GM18502 (cell line): ENCODE measurements at regions not wholly inside any gene's neighbourhood (a gene's known extent, or its start where the extent isn't known, plus 50 kb on each side); places are given as distances from the start of the nearest gene placed in this dataset.

Experiments
- ATAC-seq: cut with Tn5 transposase; IDR thresholded peaks from one replicate; pipeline ENCODE4 v1.9.1; 2021; ENCODE audit warnings: mild to moderate bottlenecking; ENCODE audit not compliant: unreplicated experiment, poor library complexity

DNA sequence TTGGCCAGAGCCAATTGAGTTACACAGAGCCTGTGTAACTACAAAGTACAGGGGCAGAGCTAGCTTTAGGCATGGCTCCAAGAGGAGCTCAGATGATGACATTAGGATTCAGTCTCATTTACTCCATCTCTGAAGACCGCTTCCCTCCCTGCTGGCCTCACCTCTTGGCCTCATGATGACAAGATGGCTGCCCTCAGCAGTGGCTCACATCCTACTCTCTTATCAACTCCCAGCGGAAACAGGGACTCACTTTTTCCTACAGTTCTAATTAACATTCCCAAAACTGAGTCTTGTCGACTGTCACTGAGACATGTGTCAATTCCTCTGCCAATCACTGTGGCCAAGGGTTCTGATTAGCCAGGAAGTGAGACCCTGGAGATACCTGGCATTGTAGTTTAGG lies 59.4 kb upstream of the ECE1 start:
- no peak for ATAC-seq

DNA sequence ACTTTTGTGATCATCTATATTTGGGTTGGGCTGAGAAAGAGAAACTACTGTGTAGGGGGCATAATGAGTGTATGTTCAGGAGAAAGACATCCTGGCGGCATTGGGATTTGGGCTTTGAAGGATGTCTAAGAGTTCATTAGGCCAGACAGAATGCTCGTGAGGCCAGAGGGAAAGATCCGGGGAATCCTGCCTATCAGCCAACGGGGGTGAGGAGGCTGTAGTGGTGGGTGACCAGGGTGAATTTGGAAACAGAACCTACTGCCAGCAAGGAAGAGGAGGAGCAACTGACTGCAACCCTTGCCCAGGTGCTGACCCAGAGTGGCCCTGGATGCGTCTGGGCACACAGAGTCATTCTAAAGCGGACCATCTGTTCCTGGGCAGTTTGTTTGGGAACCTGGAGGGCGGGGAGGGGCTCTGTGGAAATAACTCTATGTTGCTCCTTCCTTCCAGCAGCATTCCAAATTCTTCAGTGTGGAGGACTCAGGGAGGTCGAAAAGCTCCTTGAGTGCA lies 56.9 kb upstream of the ECE1 start:
- ATAC-seq: no peak

DNA sequence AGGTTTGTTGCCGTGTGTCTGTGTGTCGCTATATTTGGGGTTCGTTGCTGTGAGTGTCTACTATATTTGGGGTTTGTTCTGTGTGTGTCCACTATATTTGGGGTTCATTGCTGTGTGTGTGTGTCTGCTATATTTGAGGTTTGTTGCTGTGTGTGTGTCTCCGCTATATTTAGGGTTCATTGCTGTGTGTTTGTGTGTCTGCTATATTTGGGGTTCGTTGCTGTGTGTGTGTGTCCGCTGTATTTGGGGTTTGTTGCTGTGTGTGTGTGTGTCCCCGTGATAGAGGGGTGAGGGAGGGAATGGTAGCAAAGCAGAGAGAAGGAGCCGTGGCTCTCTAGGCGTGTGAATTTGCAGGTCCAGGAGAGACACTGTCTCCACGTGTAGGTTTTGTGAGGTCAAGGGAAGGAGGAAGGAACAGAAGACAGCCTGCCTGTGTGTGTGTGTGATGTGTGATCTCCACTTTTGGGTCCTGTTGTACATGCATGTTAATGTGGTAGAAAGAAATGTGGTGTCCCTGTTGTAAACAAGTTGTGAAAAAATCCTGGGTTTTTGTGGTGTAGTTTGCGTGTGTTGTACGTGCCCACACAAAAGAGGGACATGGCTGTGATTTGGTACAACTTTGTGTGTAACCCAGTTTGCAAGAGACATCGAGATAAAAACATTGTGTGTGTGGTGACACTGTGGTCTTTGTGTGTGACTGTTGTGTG lies 56.3 kb upstream of the ECE1 start:
- ATAC-seq: no peak

DNA sequence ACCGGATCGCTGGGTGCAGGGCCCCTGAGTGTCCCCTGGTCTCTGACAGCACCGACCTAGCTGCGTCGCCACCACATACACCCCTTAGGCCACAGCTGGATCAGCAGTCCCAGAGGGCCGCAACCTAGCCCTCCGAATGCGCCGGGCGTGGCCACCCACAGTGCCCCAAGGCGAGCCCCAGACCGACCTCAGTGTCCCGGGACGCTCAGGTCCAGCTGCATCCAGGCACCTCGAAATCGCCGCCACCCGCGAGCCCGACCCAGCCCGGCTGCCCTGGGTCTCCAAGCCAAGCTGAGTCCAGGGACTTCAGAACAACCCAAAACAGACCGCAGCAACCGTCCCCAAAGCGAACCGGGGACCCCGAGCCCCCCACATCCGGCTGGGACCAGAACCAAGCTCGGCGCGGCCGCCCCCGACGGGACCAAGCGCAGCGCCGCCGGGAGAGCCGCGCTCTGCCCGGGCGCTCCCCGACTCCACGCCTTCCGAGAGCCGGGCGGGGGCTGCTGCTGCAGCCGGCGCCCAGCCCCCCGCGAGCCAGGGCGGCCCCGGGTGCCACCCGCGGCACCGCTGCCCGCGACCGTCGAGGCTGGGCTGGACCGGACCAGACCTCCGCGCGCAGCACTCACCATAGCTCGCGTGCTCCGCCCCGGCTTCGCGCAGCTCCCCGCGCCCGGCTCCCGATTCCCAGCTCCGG lies 54.6 kb upstream of the ECE1 start:
- ATAC-seq: peak; percentile 28

DNA sequence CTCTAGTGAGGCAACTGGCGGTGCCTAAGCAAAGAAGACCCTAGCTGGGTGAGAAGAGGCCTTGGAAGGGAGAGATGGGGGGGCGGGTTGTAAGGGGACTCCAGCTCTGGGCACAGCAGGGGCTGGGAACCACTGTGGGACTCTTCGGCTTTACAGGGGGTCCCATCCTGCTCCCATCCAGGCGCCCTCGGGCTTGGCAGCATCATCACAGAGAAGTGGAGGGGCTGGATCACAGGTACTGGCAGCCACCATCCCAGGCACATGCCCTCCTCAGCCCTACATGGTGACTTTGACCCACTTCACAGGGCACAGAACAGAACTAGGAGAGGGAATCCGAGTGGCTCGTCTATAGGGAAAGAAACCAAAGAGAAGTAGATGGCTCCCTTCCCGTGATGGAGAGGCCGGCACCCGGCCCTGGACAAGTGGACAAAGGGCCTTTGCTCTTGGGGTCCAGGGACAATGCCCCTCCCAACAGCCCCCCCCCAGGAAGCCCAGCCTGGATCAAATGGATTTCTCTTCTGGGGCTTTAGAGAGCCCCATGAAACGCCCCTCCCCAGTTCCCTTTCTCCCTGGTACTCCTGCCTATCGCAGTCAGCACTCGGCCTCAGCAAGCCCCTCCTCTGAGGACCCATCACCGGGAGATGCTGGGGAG lies 54.0 kb upstream of the ECE1 start:
- ATAC-seq: no peak

DNA sequence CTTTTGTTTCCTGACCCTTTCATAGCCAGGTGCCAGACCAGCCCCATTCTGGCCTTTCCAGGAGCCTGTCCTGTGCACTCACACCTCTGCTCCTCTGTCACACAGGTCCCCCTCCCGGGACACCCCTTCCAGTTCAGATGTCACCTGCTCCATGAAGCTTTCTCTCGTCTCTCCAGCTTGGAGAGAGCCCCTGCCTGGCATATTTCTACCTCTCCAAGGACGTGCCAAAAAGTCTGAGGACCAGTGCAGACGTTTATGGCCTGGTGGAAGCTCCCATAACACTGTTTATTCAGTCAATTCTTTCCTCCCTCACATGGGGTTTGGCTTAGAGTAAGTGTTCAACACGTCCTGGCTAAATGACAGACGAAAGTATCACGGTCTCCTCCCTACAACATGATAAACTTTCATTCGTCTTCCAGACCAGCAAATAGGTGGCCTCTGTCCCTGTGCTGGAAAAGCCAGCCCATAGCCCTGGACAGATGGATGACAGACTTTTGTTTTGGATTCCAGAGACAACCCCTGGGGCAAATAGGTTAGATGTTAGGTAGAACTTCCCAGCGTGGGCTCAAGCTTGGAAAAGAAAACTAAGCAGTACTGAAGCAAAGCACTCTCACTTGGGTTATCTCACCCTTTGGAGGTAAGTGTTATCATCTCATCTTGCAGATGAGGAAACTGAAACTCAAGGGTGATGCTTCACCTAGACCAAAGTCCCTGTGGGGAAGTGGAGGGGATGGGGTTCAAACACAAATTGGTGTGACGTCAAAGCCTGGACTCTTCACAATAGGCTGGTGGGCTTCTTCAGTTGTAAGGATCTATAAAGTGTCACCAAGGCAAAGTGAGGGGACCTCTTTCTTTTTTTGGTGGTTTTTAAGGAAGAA lies 52.9 kb upstream of the ECE1 start:
- ATAC-seq: no peak

DNA sequence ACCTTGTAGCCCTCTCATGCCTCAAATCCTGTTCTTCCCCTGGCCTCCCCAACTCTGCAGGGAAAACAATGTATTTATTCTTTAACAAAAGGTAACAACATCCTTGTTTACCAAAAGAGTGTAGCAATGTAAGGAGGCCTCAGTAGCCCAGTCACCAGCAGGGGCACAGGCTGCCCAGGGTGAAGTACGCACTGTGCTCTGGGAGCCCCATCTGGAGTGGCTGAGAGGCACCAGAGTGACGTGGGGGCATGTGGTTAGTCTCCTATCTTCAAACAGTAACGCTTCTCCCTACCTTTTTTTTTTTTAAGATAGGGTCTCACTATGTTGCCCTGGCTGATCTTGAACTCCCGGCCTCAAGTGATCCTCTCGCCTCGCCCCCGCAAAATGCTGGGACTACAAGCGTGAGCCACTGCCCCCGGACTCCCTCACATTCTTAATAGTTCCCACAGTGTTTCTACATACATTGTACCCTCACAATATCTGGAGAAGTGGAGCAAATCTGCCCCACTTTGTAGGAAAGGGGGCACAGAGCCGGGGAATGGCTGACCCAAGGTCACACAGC lies 51.3 kb upstream of the ECE1 start:
- no peak for ATAC-seq

DNA sequence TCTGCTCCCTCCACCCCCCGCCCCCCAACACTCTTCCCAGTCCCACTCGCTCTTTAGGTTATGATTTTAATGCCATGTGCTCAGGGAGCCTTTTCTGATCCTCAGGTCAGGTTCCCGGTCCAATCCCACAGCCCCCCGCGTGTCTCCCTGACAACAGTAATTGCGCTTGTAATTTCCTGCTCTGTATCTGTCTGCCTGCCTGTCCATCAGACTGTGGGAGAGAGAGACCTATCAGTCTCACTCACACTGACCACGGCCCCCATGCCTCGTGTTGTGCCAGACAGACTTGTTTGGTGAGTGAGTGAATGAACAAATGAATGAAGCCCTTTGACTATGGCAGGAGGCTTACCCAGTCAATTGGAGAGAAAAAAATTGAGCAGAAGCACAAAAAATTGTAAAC lies 50.8 kb upstream of the ECE1 start:
- no peak for ATAC-seq

DNA sequence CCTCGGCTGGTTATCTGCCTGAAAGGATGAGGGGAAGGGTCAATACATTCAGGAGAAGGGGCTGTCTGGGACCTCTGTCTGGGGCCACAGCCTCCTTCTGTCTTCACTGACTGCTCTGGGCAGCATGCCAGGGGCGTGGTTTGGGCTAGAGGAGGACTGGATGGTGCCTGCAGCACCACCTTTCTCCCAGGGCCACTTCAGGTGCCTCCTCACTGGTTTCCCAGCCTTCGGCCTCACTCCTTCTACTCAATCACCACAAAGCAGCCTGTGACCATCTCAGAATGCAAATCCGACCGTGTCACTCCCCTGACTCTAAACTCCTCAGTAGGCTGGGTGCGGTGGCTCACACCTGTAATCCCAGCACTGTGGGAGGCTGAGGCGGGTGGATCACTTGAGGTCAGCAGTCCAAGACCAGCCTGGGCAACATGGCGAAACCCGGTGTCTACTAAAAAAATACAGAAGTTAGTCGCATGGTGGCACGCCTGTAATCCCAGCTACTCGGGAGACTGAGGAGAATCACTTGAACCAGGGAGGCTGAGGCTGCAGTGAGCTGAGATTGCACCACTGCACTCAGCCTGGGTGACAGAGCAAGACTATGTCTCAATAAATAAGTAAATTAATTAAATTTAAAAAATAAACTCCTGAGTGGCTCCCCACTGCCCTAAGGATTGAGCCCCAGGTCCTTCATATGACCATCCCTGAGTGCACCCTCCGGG lies 50.1 kb upstream of the ECE1 start:
- ATAC-seq: no peak
